ENCODE measurements at regions not wholly inside any gene's neighbourhood (a gene's known extent, or its start where the extent isn't known, plus 50 kb on each side); places are given as distances from the start of the nearest gene placed in this dataset.

DNA sequence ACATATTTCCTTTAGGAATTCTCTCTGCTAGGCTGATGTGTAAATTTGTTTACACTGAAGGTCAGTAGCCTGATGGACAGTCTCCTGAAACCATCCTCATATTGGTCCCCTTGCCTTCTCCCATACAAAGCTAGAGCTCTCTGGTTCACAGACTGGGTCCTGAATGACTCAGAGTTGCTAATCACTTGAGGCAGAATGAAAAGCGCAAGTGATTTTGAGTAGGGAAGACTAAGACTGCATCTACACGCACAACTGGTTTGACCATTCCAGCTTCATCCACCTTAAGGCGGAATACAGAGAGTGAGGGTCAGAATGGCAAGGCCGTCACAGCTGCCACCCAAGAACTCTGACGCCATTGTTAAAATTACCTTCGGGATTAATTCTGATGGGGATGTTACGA, 70.2 kb upstream of the KIF26B start:
- TF ChIP-seq EZH2phosphoT487 (IDR thresholded peaks at IDR 0.05) = no peak
- TF ChIP-seq, protein P1, sequence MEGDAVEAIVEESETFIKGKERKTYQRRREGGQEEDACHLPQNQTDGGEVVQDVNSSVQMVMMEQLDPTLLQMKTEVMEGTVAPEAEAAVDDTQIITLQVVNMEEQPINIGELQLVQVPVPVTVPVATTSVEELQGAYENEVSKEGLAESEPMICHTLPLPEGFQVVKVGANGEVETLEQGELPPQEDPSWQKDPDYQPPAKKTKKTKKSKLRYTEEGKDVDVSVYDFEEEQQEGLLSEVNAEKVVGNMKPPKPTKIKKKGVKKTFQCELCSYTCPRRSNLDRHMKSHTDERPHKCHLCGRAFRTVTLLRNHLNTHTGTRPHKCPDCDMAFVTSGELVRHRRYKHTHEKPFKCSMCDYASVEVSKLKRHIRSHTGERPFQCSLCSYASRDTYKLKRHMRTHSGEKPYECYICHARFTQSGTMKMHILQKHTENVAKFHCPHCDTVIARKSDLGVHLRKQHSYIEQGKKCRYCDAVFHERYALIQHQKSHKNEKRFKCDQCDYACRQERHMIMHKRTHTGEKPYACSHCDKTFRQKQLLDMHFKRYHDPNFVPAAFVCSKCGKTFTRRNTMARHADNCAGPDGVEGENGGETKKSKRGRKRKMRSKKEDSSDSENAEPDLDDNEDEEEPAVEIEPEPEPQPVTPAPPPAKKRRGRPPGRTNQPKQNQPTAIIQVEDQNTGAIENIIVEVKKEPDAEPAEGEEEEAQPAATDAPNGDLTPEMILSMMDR (IDR thresholded peaks at IDR 0.05) = no peak
